ENCODE measurements at regions not wholly inside any gene's neighbourhood (a gene's known extent, or its start where the extent isn't known, plus 50 kb on each side); places are given as distances from the start of the nearest gene placed in this dataset.

- TF ChIP-seq ZBTB7A (IDR thresholded peaks at IDR 0.05; ENCODE audit: low read depth): no peak
- no peak for TF ChIP-seq RAD21 (IDR thresholded peaks at IDR 0.05; ENCODE audit: low read depth)
Measured at GRCh38 chr7:52462474-52462873, 573.0 kb upstream of the POM121L12 start.

DNA sequence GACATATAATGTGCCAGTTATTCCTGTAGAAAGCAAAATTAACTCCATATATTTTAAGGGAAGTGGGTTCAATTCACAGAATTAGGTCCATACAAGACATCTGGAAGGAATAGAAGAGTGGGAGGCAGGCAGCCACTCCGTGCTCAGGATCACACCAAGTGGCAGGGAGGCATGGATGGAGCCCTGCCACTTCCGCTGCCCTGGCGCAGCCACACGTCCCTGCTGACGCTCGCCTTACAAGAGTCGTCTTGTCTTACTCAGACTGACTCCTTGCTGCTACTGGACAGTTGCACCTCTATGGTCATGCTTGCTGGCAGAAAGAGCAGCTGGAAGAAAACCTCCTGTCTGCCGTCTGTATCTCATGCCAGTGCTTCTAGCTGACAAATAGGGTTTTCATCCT is 579.9 kb upstream of the POM121L12 start:
- TF ChIP-seq RAD21 (IDR thresholded peaks at IDR 0.05; ENCODE audit: low read depth) (no peak), NFIC (IDR thresholded peaks at IDR 0.05) (no peak), TAF1 (IDR thresholded peaks at IDR 0.05; ENCODE audit: low read depth) (no peak), TEAD4 (IDR thresholded peaks at IDR 0.05) (no peak), CEBPB (IDR thresholded peaks at IDR 0.05) (no peak), EP300 (IDR thresholded peaks at IDR 0.05; ENCODE audit: borderline replicate concordance) (no peak), EGR1 (IDR thresholded peaks at IDR 0.05) (no peak), CREB1 (IDR thresholded peaks at IDR 0.05; ENCODE audit: low read depth) (no peak), ZBTB7A (IDR thresholded peaks at IDR 0.05; ENCODE audit: low read depth) (no peak), FOXM1 (IDR thresholded peaks at IDR 0.05; ENCODE audit: borderline replicate concordance, low read depth) (no peak), TCF12 (IDR thresholded peaks at IDR 0.05; ENCODE audit: low read depth) (no peak), YY1 (IDR thresholded peaks at IDR 0.05; ENCODE audit: low read depth) (no peak)
- TF ChIP-seq, protein P1, sequence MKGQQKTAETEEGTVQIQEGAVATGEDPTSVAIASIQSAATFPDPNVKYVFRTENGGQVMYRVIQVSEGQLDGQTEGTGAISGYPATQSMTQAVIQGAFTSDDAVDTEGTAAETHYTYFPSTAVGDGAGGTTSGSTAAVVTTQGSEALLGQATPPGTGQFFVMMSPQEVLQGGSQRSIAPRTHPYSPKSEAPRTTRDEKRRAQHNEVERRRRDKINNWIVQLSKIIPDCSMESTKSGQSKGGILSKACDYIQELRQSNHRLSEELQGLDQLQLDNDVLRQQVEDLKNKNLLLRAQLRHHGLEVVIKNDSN (IDR thresholded peaks at IDR 0.05): no peak
- TF ChIP-seq, protein P2, sequence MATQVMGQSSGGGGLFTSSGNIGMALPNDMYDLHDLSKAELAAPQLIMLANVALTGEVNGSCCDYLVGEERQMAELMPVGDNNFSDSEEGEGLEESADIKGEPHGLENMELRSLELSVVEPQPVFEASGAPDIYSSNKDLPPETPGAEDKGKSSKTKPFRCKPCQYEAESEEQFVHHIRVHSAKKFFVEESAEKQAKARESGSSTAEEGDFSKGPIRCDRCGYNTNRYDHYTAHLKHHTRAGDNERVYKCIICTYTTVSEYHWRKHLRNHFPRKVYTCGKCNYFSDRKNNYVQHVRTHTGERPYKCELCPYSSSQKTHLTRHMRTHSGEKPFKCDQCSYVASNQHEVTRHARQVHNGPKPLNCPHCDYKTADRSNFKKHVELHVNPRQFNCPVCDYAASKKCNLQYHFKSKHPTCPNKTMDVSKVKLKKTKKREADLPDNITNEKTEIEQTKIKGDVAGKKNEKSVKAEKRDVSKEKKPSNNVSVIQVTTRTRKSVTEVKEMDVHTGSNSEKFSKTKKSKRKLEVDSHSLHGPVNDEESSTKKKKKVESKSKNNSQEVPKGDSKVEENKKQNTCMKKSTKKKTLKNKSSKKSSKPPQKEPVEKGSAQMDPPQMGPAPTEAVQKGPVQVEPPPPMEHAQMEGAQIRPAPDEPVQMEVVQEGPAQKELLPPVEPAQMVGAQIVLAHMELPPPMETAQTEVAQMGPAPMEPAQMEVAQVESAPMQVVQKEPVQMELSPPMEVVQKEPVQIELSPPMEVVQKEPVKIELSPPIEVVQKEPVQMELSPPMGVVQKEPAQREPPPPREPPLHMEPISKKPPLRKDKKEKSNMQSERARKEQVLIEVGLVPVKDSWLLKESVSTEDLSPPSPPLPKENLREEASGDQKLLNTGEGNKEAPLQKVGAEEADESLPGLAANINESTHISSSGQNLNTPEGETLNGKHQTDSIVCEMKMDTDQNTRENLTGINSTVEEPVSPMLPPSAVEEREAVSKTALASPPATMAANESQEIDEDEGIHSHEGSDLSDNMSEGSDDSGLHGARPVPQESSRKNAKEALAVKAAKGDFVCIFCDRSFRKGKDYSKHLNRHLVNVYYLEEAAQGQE (IDR thresholded peaks at IDR 0.05; ENCODE audit: low read depth): no peak
- TF ChIP-seq, protein P3, sequence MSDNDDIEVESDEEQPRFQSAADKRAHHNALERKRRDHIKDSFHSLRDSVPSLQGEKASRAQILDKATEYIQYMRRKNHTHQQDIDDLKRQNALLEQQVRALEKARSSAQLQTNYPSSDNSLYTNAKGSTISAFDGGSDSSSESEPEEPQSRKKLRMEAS (IDR thresholded peaks at IDR 0.05): no peak

DNA sequence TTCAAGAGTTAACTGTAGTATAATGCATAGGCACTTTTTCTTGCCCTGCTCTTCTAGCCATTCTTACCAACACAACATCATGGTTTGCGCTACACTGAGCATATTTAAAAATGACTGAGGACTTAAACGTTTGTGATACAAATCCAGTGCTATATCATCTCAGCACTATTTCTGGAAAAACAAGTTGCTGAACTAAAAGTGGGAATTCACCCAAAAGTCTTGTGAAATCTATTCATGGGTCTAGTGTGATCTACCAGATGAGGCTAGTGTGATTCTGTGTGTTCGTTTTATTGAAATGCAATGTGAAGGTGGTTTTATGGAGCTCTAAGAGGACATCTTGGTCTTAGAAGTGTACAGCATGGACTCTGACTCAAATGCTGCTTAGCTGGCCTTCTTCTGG is 584.6 kb upstream of the POM121L12 start:
- TF ChIP-seq EP300 (IDR thresholded peaks at IDR 0.05; ENCODE audit: borderline replicate concordance) (no peak), RAD21 (IDR thresholded peaks at IDR 0.05; ENCODE audit: low read depth) (no peak), TCF12 (IDR thresholded peaks at IDR 0.05; ENCODE audit: low read depth) (no peak), ZBTB7A (IDR thresholded peaks at IDR 0.05; ENCODE audit: low read depth) (no peak), EGR1 (IDR thresholded peaks at IDR 0.05) (no peak), CEBPB (IDR thresholded peaks at IDR 0.05) (no peak), TEAD4 (IDR thresholded peaks at IDR 0.05) (no peak), TAF1 (IDR thresholded peaks at IDR 0.05; ENCODE audit: low read depth) (no peak), FOXM1 (IDR thresholded peaks at IDR 0.05; ENCODE audit: borderline replicate concordance, low read depth) (no peak), YY1 (IDR thresholded peaks at IDR 0.05; ENCODE audit: low read depth) (no peak), CREB1 (IDR thresholded peaks at IDR 0.05; ENCODE audit: low read depth) (no peak), NFIC (IDR thresholded peaks at IDR 0.05) (no peak)
- TF ChIP-seq, protein P3 (IDR thresholded peaks at IDR 0.05): no peak
- TF ChIP-seq, protein P1 (IDR thresholded peaks at IDR 0.05): no peak
- TF ChIP-seq, protein P2 (IDR thresholded peaks at IDR 0.05; ENCODE audit: low read depth): no peak

- no peak for TF ChIP-seq CEBPB (IDR thresholded peaks at IDR 0.05)
- TF ChIP-seq ZBTB7A (IDR thresholded peaks at IDR 0.05; ENCODE audit: low read depth): no peak
- no peak for TF ChIP-seq YY1 (IDR thresholded peaks at IDR 0.05; ENCODE audit: low read depth)
- no peak for TF ChIP-seq FOXM1 (IDR thresholded peaks at IDR 0.05; ENCODE audit: borderline replicate concordance, low read depth)
- no peak for TF ChIP-seq TCF12 (IDR thresholded peaks at IDR 0.05; ENCODE audit: low read depth)
- TF ChIP-seq, protein P3 (IDR thresholded peaks at IDR 0.05): no peak
- no peak for TF ChIP-seq RAD21 (IDR thresholded peaks at IDR 0.05; ENCODE audit: low read depth)
- no peak for TF ChIP-seq TEAD4 (IDR thresholded peaks at IDR 0.05)
- TF ChIP-seq NFIC (IDR thresholded peaks at IDR 0.05): no peak
- TF ChIP-seq EP300 (IDR thresholded peaks at IDR 0.05; ENCODE audit: borderline replicate concordance): no peak
- TF ChIP-seq TAF1 (IDR thresholded peaks at IDR 0.05; ENCODE audit: low read depth): no peak
- no peak for TF ChIP-seq CREB1 (IDR thresholded peaks at IDR 0.05; ENCODE audit: low read depth)
- TF ChIP-seq EGR1 (IDR thresholded peaks at IDR 0.05): no peak
- TF ChIP-seq, protein P2 (IDR thresholded peaks at IDR 0.05; ENCODE audit: low read depth): no peak
Measured at GRCh38 chr7:52447581-52448180, 587.8 kb upstream of the POM121L12 start.

Data from Ishikawa (cell line).